Suppressor macrophage treated with lipopolysaccharide for 4 hours (primary cell): ENCODE measurements at regions not wholly inside any gene's neighbourhood (a gene's known extent, or its start where the extent isn't known, plus 50 kb on each side); places are given as distances from the start of the nearest gene placed in this dataset.

ENCODE experiments used
- DNase-seq: peaks from one replicate; pipeline ENCODE4 v3.0.0-alpha.2; 2020

GRCh38 chrX:10749113-10749512 is 128.7 kb upstream of the MID1 start:
- DNase-seq, result no peak

- no peak for DNase-seq
These were observed 130.2 kb upstream of the MID1 start for GRCh38 chrX:10750581-10750980.

- no peak for DNase-seq
These were observed 132.7 kb upstream of the MID1 start for GRCh38 chrX:10753116-10753515.

DNA sequence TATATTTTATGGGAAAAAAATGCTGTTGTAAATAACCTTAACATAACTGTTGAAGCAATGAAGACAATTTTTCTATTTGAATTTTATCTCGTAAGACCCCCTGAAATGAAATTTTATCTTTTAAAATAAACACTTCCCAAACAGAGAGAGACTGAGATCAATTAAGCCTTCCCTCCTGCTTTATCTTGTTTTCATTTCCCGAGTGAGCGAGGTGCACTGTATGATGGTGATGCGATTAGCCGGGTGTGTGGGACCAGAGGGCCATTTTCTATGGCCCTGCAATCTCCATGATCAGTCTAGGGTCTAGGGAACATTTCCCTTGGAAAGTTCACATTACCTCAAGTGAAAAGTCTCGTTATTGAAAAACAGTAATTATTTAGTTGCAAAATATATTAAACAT is 134.1 kb upstream of the MID1 start:
- no peak for DNase-seq

- DNase-seq, result peak; percentile 39
These were observed 135.3 kb upstream of the MID1 start for GRCh38 chrX:10755439-10756334.

- no peak for DNase-seq
These were observed 136.1 kb upstream of the MID1 start for GRCh38 chrX:10756441-10756840.

- DNase-seq, result no peak
These were observed 138.9 kb upstream of the MID1 start for GRCh38 chrX:10759141-10759799.

GRCh38 chrX:10761447-10761846 is 141.1 kb upstream of the MID1 start:
- DNase-seq, result no peak

- peak; percentile 40 for DNase-seq
These were observed 148.8 kb upstream of the MID1 start for GRCh38 chrX:10769195-10769594.

DNA sequence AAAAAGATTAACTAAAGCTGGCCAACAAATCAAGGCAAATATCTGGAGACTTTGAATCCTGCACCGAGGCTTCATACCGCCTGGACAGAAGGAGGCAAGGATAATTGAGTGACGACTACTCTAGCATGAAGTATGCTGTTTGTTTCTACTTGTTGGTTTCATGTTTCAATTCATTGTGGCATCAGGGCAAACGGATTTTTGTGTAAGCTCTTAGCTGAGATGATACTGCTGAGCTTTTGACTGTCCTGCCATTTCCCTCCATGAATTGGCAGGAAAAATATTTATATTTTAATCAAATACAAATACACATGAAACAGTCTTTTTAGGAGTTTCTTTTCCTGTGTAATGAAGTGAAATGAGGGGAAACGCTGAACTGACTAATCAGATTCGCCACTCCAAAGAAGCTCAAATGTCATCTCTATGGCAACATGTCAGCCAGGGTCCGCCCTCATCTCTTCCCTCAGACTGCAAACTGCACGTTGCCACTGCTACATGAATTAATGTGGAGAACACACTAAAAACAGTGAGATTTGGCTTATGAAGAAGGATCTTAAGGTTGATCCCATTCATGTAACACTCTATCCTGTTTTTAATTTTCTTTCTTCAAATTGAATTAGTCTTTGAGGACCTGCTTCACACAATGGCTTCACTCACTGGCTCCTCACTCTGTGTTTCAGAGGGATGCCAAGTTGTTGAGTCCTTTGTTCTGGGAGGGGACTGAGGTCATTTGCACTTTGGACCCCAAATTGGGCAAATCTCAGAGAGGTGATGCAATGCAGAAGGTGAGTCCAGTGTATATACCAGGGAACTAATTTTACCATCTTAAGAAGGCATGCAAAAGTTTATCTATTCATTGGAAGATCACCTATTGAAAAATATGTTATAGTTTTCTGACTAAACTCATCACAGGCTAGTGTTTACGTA is 149.6 kb upstream of the MID1 start:
- DNase-seq, result no peak

GRCh38 chrX:10773318-10773717 is 152.9 kb upstream of the MID1 start:
- no peak for DNase-seq

DNA sequence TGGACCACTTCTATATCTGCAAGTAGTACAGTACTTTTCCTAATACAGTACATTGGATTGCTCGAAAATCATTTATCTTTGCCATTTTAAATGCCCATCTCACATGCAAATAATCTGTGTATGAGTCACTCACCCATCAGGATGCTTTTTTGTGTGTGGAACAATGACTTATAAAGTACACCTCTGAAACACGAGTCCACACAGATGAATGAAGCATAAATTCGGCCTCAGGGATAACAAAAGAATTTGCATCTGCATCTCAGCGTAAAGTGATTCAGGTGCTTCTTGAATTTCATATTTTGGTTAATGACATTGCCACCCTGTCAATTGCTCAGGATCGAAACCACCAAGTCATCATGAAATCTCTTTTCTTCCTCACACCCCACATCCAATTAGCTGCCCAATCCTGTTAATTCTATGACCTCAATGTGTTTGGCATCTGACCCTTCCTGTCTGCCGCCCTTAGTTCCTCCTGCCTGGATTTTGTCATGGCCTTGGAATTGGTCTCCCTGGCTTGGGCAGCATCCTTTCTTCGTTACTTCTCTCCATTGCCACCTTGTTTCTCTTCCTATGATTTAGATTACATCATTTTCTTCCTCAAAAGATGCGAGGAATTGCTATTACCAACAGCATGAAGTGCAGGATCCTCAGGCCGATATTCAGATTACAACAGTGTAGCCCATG is 161.6 kb upstream of the MID1 start:
- DNase-seq, result no peak

GRCh38 chrX:10783451-10783995 is 163.1 kb upstream of the MID1 start:
- no peak for DNase-seq

DNA sequence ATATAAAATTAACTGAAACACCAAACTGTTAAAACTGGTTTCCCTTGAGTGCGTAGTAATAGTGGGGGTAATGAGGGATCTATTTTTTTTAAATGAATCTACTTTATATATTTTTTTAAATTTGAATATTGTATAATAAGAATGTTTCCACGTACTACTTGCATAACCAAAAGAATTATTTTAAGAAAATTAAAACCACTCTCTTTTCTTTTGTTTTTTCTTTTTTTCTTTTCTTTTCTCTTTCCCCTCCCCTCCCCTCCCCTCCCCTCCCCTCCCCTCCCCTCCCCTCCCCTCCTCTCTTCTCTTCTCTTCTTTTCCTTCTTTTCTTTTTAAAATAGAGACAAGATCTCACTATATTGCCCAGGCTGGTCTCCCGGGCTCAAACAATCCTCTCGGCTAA is 166.9 kb upstream of the MID1 start:
- DNase-seq, result no peak

GRCh38 chrX:10794203-10794630 is 173.8 kb upstream of the MID1 start:
- no peak for DNase-seq

GRCh38 chrX:10795721-10796120 is 175.3 kb upstream of the MID1 start:
- no peak for DNase-seq

DNA sequence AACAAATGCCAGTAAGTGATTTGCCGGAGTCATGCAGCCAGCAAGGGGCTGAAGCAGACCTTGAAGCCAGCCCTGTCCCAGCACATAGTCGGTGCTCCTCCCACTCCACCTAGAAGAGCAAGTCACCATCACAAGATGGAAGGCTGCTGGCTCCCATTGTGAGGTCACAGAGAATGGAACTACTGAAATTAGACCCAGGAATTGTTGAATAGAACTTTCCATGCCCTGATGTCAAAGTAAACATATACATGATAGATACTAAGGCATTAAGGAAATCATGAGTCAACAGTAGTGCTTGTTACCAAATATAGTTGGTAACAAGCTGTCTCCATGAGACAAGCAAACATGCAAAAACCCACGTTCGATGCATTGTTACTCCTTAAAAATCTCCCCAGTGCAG is 177.1 kb upstream of the MID1 start:
- no peak for DNase-seq

DNA sequence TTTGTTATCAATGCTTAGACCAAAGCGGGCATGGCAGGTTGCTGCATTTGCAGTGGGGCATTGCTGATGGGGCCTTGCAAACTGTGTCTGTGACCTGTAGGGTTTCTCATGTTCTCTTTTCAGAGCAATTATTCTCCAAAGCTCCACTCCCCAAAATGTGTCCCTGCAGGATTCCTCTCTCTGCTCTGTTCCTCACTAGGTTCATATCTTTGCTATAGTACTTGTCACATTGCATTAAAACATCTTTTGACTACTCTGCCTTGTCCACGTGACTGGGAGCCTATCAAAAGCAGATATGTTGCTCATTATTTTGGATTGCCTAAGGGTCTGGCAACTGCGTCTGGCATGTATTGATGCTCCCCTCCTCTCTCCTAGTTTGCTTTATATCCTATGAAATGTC is 177.7 kb upstream of the MID1 start:
- no peak for DNase-seq

DNA sequence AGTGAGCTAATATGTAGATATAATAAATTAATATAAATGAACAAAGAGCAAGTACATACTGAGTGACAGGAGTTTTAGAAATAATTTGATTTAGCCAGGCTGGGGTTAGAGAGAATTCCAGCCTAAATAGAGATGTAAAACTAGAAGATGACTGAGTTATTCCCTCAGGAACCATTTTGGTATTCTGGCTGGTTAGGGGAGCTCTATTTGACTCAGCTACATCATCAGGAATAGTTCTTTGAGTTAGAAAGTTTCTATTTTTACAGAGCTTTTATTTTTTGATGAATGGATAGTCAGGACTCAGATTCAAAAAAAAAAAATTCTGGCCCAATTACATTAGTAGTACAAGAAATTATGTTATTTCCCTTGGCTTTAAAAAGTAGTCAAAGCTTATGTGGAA is 180.4 kb upstream of the MID1 start:
- no peak for DNase-seq

GRCh38 chrX:10811111-10811510 is 190.7 kb upstream of the MID1 start:
- peak; percentile 42 for DNase-seq

DNA sequence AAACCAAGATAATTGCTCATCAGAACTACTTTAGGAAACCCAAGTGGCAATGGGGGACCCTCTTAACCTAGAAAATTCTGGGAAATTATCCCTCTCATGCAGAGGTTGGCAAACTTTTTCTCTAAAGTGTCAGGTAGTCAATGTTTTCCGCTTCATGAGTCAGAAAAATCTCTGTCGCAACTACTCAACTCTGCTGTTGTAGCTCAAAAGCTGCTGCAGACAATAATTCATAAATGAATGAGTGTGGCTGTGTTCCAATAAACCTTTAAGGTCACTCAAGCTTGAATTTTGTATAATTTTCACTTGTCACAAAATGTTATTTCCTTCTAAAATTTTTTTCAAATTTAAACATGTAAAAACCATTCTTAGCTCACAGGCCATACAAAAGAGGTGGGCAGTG is 193.4 kb upstream of the MID1 start:
- DNase-seq, result no peak

- DNase-seq, result no peak
These were observed 198.3 kb upstream of the MID1 start for GRCh38 chrX:10818651-10819050.
